Left lung (tissue), 4 donors: ENCODE measurements at regions not wholly inside any gene's neighbourhood (a gene's known extent, or its start where the extent isn't known, plus 50 kb on each side); places are given as distances from the start of the nearest gene placed in this dataset.

Experiments used
- ATAC-seq: fragments of 200-7000 bp; cut with Tn5 transposase; one replicate; pipeline ENCODE4 v1.9.1; 2020; ENCODE audit warnings: moderate library complexity
- DNase-seq, 4 donors: peaks; one replicate each; pipeline ENCODE4 v3.0.0-alpha.2; 2013 to 2020
- H3K27ac ChIP-seq, 2 donors: fragments of 200-600 bp; sonication (generic) in 1 of 2; one replicate each; pipeline versions ENCODE4 v1.5.0 to v1.8.0; 2020 to 2021
- H3K27me3 ChIP-seq, 2 donors: fragments of 200-600 bp; sonication (generic) in 1 of 2; one replicate each; pipeline versions ENCODE4 v1.5.0 to v1.8.0; 2020 to 2021
- H3K36me3 ChIP-seq, 2 donors: fragments of 200-600 bp; sonication (generic) in 1 of 2; one replicate each; pipeline versions ENCODE4 v1.5.0 to v1.8.0; 2020 to 2021
- H3K4me1 ChIP-seq, 2 donors: fragments of 200-600 bp; one replicate each; pipeline ENCODE4 v1.8.0; 2021
- H3K4me3 ChIP-seq, 2 donors: fragments of 200-600 bp; sonication (generic) in 1 of 2; one replicate each; pipeline versions ENCODE4 v1.5.0 to v1.8.0; 2020 to 2021; ENCODE audit warnings: mild to moderate bottlenecking in 1 of 2
- H3K9me3 ChIP-seq, 2 donors: fragments of 200-600 bp; sonication (generic) in 1 of 2; one replicate each; pipeline versions ENCODE4 v1.5.0 to v1.8.0; 2020 to 2021
- intact Hi-C, 2 donors: fragments of 100-400 bp; cut with DNase I; formaldehyde crosslinking; loops; one replicate each; pipeline versions ENCODE4 v1.11.2 to v1.14.2; 2022
- TF ChIP-seq, protein P1 (sequence below), 2 donors: fragments of 200-600 bp; sonication (generic) in 1 of 2; IDR thresholded peaks; one replicate each; pipeline versions ENCODE4 v1.5.0 to v1.8.0; 2021; ENCODE audit warnings: antibody characterized with exemption in 2 of 2
- donor health status: DM: no; HTN: yes; CAD: no.
- donor health status: DM: no; HTN: no; CAD: no.

DNA sequence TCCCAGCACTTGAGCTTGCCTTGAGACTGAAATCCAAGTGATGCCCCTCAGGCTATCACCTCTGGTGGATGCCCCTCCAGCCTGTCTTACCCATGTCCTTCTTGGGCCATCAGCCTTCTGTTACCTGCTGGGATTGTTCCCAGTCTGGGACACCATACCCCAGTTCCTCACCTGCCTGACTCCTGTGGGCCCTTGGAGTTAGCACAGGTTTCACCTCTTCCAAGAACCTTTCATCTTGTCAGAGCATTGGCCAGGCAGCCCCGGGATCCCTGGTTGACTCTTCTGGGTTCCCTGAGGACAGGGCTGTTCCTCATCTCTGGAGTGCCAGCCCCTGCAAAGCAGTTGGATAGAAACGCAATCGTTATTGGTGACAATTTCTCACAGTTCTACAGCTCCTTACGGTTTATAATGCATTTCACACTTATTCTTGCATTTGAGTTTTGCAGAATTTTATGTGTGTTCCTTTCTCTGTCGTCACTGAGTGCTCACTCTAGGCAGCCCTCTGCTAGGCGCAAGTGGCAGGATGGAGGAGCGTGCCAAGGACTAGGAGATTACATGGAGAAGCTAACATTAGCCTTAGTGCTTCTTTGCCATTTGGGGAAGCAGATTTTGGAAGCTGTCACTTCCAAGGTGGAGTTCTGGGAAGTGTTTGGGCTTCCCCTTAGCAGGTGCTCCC is 139.7 kb downstream of the DDX1 start:
- Histone ChIP-seq H3K4me3 (no peak overlapping the region), H3K4me1 (peaks cover 18 to 24% of the 10 kb centered on the region in 2 donors), H3K36me3 (no peaks in the 10 kb centered on the region), H3K27me3 (no peaks in the 10 kb centered on the region), H3K27ac (no peak overlapping the region), H3K9me3 (no peaks in the 10 kb centered on the region)
- TF ChIP-seq, protein P1, sequence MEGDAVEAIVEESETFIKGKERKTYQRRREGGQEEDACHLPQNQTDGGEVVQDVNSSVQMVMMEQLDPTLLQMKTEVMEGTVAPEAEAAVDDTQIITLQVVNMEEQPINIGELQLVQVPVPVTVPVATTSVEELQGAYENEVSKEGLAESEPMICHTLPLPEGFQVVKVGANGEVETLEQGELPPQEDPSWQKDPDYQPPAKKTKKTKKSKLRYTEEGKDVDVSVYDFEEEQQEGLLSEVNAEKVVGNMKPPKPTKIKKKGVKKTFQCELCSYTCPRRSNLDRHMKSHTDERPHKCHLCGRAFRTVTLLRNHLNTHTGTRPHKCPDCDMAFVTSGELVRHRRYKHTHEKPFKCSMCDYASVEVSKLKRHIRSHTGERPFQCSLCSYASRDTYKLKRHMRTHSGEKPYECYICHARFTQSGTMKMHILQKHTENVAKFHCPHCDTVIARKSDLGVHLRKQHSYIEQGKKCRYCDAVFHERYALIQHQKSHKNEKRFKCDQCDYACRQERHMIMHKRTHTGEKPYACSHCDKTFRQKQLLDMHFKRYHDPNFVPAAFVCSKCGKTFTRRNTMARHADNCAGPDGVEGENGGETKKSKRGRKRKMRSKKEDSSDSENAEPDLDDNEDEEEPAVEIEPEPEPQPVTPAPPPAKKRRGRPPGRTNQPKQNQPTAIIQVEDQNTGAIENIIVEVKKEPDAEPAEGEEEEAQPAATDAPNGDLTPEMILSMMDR (IDR thresholded peaks at IDR 0.05): no peak
- ATAC-seq: no peak
- DNase-seq: no peak
- intact Hi-C loops: no loop called here

DNA sequence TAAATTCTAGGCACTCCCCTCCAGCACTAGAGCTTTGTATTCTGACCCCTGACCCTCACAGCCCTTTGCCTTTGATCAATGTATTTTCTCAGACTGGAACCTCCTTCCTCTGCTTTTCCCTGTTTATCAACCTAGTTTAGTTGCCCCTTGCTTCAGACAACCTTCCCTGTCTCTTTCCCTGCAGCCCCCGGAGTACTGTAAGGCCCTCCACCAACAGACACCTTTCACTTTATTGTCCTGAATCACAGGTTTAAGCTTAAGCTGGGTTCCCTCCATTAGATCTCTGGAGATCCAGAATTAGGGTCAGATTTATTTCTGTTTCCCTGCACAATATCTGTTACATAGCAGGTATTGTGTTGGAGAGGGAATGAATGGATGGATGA is 140.2 kb downstream of the DDX1 start:
- ATAC-seq: no peak
- intact Hi-C loops: no loop called here
- peaks cover 18 to 24% of the 10 kb centered on the region in 2 donors for H3K4me1 ChIP-seq

DNA sequence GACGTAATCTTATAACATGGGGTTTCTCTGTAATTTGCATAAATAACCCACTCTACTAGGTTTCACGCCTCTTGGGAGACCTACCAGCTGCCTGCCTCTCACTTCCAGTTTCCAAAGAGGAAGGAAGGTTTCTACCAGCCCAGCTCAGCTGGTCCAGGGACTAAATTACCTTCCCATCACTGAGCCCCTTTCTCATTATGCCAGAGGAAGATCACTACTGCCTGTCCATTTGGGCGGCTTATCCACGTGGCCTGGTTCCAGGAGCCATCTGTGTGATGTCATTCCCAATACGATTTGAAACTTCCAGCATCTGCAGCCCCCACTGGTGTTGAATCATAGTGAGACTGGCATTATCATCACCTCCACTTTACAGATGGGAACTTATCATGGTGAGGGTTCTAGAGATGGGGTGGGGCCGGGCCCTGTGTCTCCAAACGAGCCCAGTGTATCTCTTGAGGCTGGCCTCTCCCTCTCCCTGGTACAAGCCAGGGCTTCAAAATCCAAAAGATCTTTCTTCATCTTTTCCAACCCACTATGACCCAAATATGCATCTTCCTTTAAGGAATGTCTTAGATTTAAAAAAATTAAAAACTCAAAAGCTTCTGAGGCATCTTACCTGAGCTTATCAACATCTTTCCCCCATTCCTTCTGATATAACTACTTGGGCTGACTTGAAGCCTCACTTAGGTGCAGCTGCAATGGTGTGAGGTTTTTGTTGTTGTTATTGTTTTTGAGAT is 140.8 kb downstream of the DDX1 start:
- intact Hi-C loops: no loop called here
- peaks cover 18 to 24% of the 10 kb centered on the region in 2 donors for H3K4me1 ChIP-seq
- H3K27me3 ChIP-seq: no peaks in the 10 kb centered on the region
- ATAC-seq (no peak), DNase-seq (no peak)
- no peak overlapping the region for H3K27ac ChIP-seq
- TF ChIP-seq, protein P1 (IDR thresholded peaks at IDR 0.05): no peak
- no peaks in the 10 kb centered on the region for H3K9me3 ChIP-seq
- H3K4me3 ChIP-seq: no peak overlapping the region
- no peaks in the 10 kb centered on the region for H3K36me3 ChIP-seq

More for the DNA sequence above, 140.2 kb downstream of the DDX1 start:
- TF ChIP-seq, protein P1 (IDR thresholded peaks at IDR 0.05): no peak
- no peaks in the 10 kb centered on the region for H3K9me3 ChIP-seq
- no peaks in the 10 kb centered on the region for H3K27me3 ChIP-seq
- no peak for DNase-seq
- no peak overlapping the region for H3K27ac ChIP-seq
- no peak overlapping the region for H3K4me3 ChIP-seq
- no peaks in the 10 kb centered on the region for H3K36me3 ChIP-seq

DNA sequence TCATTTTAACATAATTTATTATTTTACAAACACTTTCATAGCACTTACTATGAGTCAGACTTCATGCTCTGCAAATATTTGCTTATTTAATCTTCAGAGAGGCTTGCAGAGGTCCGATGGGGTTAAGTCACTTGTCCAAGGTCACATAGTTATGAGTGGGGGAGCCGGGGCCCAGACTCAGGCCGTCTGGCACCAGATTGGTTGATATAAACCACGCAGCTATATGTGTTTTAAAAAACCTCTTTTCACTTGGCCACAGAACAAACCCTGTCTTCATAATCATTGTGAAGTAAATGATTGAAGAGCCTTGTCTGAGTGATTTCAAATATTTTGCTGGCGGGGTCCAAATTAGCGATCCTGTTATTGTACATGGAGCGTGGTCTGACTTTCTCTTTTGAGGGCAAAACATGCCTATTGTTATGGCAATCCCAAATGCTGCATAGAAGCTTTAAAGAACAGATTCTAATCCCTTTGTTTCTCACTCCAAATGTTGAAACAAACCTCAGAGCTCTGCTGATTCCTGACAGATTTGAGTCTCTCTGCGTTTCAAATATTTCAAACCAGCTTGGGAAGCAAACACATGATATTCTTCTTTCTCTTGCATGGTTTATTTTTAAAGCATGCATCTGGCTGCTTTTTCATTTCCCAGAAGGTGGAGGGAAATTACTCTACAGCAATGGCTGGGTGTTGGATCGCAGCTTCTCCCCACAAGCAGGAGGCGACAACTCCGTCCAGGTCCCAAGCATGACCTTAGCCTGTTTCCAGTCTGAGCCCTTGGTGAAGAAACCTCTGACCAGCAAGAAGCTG is 142.4 kb downstream of the DDX1 start:
- Histone ChIP-seq H3K4me1 (peaks cover 18 to 24% of the 10 kb centered on the region in 2 donors), H3K36me3 (no peaks in the 10 kb centered on the region), H3K9me3 (no peaks in the 10 kb centered on the region), H3K27me3 (no peaks in the 10 kb centered on the region), H3K27ac (no peak overlapping the region), H3K4me3 (no peak overlapping the region)
- DNase-seq (peak in 1 of 4 donors; percentile 50), ATAC-seq (peak; percentile 83)
- TF ChIP-seq, protein P1 (IDR thresholded peaks at IDR 0.05): no peak
- intact Hi-C loops: no loop called here
